SK-N-SH (cell line): ENCODE measurements at regions not wholly inside any gene's neighbourhood (a gene's known extent, or its start where the extent isn't known, plus 50 kb on each side); places are given as distances from the start of the nearest gene placed in this dataset.

Experiments used
- CTCF ChIA-PET: fragments of 300-600, 350-600 bp; formaldehyde crosslinking; extraction: SDS; loops from one replicate; lab custom pipeline; 2021; lab: Yijun Ruan, JAX
- POLR2A ChIA-PET: fragments of 350-600 bp; sonication (Branson Sonifier 250); formaldehyde crosslinking; extraction: SDS; loops from one replicate; lab custom pipeline; 2020; ENCODE audit warnings: antibody characterized with exemption, inconsistent platforms; lab: Yijun Ruan, JAX
- DNase-seq: peaks from one replicate; pipeline ENCODE4 v3.0.0; 2012
- H2AFZ ChIP-seq: fragments of 200-600 bp; sonication (generic); 2 replicates; pipeline ENCODE4 v1.8.1; 2016; ENCODE audit warnings: antibody characterized with exemption, mild to moderate bottlenecking, low read depth
- H3F3A ChIP-seq: fragments of 200-600 bp; sonication (generic); replicated peaks from 2 replicates; pipeline ENCODE3; 2016; ENCODE audit warnings: antibody characterized with exemption, mild to moderate bottlenecking; ENCODE audit not compliant: insufficient read depth
- H3K27ac ChIP-seq, 2 experiments: fragments of 200-500 bp in 1 of 2; fragments of 200-600 bp in 1 of 2; sonication (Bioruptor generic) in 1 of 2; sonication (generic), shearing (Covaris generic) in 1 of 2; 2 replicates each; pipeline versions ENCODE4 v1.5.1 to v1.6.1; 2014 to 2016; ENCODE audit warnings: low read depth in 2 of 2, inconsistent platforms in 1 of 2, low read length in 1 of 2, mild to moderate bottlenecking in 1 of 2, mixed read lengths in 1 of 2
- H3K27me3 ChIP-seq: fragments of 200-600 bp; sonication (generic), shearing (Covaris generic); 2 replicates; pipeline ENCODE4 v1.6.1; 2016; ENCODE audit warnings: mixed run types; ENCODE audit not compliant: insufficient read depth
- H3K36me3 ChIP-seq, 2 experiments: fragments of 200-500 bp in 1 of 2; fragments of 200-600 bp in 1 of 2; sonication (Bioruptor generic) in 1 of 2; sonication (generic) in 1 of 2; replicated peaks in 1 of 2; 2 replicates each; pipeline versions ENCODE3 to v1.5.1; 2014 to 2016; ENCODE audit warnings: low read length in 1 of 2, mild to moderate bottlenecking in 1 of 2; ENCODE audit not compliant: insufficient read depth in 2 of 2, control insufficient read depth in 1 of 2
- H3K4me1 ChIP-seq, 2 experiments: fragments of 200-500 bp in 1 of 2; fragments of 200-600 bp in 1 of 2; sonication (Bioruptor generic) in 1 of 2; sonication (generic), shearing (Covaris generic) in 1 of 2; 2 replicates each; pipeline versions ENCODE4 v1.5.1 to v1.6.1; 2014 to 2016; ENCODE audit warnings: low read depth in 1 of 2, low read length in 1 of 2, mixed run types in 1 of 2; ENCODE audit not compliant: insufficient read depth in 2 of 2, control insufficient read depth in 1 of 2
- H3K4me2 ChIP-seq: fragments of 200-600 bp; sonication (generic), shearing (Covaris generic); 2 replicates; pipeline ENCODE4 v1.6.1; 2017; ENCODE audit warnings: mixed run types
- H3K4me3 ChIP-seq, 2 experiments: fragments of 200-500 bp in 1 of 2; fragments of 200-600 bp in 1 of 2; sonication (Bioruptor generic) in 1 of 2; sonication (generic), shearing (Covaris generic) in 1 of 2; 2 replicates each; pipeline versions ENCODE4 v1.5.1 to v1.8.1; 2014 to 2016; ENCODE audit warnings: low read depth in 2 of 2, inconsistent platforms in 1 of 2, low read length in 1 of 2, mild to moderate bottlenecking in 1 of 2, mixed read lengths in 1 of 2, moderate library complexity in 1 of 2
- H3K79me2 ChIP-seq: fragments of 200-600 bp; sonication (generic); 2 replicates; pipeline ENCODE4 v1.8.1; 2017; ENCODE audit warnings: mild to moderate bottlenecking; ENCODE audit not compliant: insufficient read depth
- H3K9ac ChIP-seq: fragments of 200-600 bp; sonication (generic); 2 replicates; pipeline ENCODE4 v1.6.1; 2017; ENCODE audit warnings: mixed run types
- H3K9me2 ChIP-seq: fragments of 200-600 bp; sonication (generic); 2 replicates; pipeline ENCODE4 v1.6.1; 2017; ENCODE audit warnings: mixed run types
- H3K9me3 ChIP-seq: fragments of 200-600 bp; sonication (generic); 2 replicates; pipeline ENCODE4 v1.6.1; 2017; ENCODE audit warnings: mixed run types, mild to moderate bottlenecking, moderate library complexity
- H4K20me1 ChIP-seq: fragments of 200-600 bp; sonication (generic); 2 replicates; pipeline ENCODE4 v1.6.1; 2017; ENCODE audit warnings: mild to moderate bottlenecking, mixed run types; ENCODE audit not compliant: insufficient read depth
- CHD2 ChIP-seq: fragments of 150-350 bp; IDR thresholded peaks from 2 replicates; pipeline ENCODE4 v1.6.1; 2018; ENCODE audit warnings: low read length; ENCODE audit not compliant: partially characterized antibody
- ELF1 ChIP-seq: IDR thresholded peaks from 2 replicates; pipeline ENCODE4 v1.4.0; 2012
- FOSL2 ChIP-seq: IDR thresholded peaks from 2 replicates; pipeline ENCODE4 v1.4.0; 2012; ENCODE audit warnings: low read depth, mild to moderate bottlenecking, moderate library complexity, borderline replicate concordance
- FOXJ3 ChIP-seq: sonication (generic); formaldehyde crosslinking; IDR thresholded peaks from 2 replicates; pipeline ENCODE4 v1.5.1; 2020; ENCODE audit warnings: mild to moderate bottlenecking, missing genetic modification reagents
- GABPA ChIP-seq: IDR thresholded peaks from 2 replicates; pipeline ENCODE4 v1.4.0; 2012; ENCODE audit warnings: low read depth, mild to moderate bottlenecking
- GATA2 ChIP-seq: sonication (generic); formaldehyde crosslinking; IDR thresholded peaks from 2 replicates; pipeline ENCODE4 v1.5.0; 2020; ENCODE audit warnings: mild to moderate bottlenecking, missing genetic modification reagents
- IRF3 ChIP-seq: fragments of 150-350 bp; IDR thresholded peaks from 2 replicates; pipeline ENCODE4 v1.6.1; 2016; ENCODE audit warnings: mild to moderate bottlenecking, low read depth, low read length
- JUND ChIP-seq: IDR thresholded peaks from 2 replicates; pipeline ENCODE4 v1.4.0; 2012
- MEF2A ChIP-seq: IDR thresholded peaks from 2 replicates; pipeline ENCODE4 v1.4.0; 2012; ENCODE audit warnings: low read depth, borderline replicate concordance
- MXI1 ChIP-seq: IDR thresholded peaks from 2 replicates; pipeline ENCODE4 v1.6.1; 2012; ENCODE audit warnings: mild to moderate bottlenecking, low read depth, low read length, improper control_type of control experiment
- NFIC ChIP-seq: IDR thresholded peaks from 2 replicates; pipeline ENCODE4 v1.4.0; 2012; ENCODE audit warnings: borderline replicate concordance
- NRF1 ChIP-seq: IDR thresholded peaks from 2 replicates; pipeline ENCODE4 v1.6.1; 2012; ENCODE audit warnings: low read depth, mild to moderate bottlenecking, low read length
- PBX3 ChIP-seq: IDR thresholded peaks from 2 replicates; pipeline ENCODE4; 2012
- RXRA ChIP-seq: IDR thresholded peaks from 2 replicates; pipeline ENCODE4 v1.4.0; 2012; ENCODE audit warnings: low read depth, mild to moderate bottlenecking, borderline replicate concordance
- TAF1 ChIP-seq: IDR thresholded peaks from 2 replicates; pipeline ENCODE4 v1.6.1; 2012; ENCODE audit warnings: low read depth, mild to moderate bottlenecking, low read length, moderate library complexity, borderline replicate concordance
- TCF12 ChIP-seq: IDR thresholded peaks from 2 replicates; pipeline ENCODE4 v1.4.0; 2012
- USF2 ChIP-seq: fragments of 150-350 bp; IDR thresholded peaks from 2 replicates; pipeline ENCODE4 v1.6.1; 2017; ENCODE audit warnings: antibody characterized with exemption, low read length, low read depth, borderline replicate concordance
- YY1 ChIP-seq: IDR thresholded peaks from 2 replicates; pipeline ENCODE4 v1.4.0; 2012; ENCODE audit warnings: low read depth, mild to moderate bottlenecking
- ZBTB33 ChIP-seq: IDR thresholded peaks from 2 replicates; pipeline ENCODE4 v1.4.0; 2012; ENCODE audit warnings: low read depth, borderline replicate concordance
- WGBS: methylation state at CpG from one replicate; pipeline ENCODE4 v1.1.6; 2017; ENCODE audit warnings: low lambda C conversion rate; 5-methylcytosine and 5-hydroxymethylcytosine counted together

GRCh38 chr9:106120071-106120470 is 425.7 kb downstream of the TMEM38B start:
- ChIA-PET POLR2A (no interaction called here), CTCF (no interaction called here)
- H3K9ac ChIP-seq: no peak overlapping the region
- H3K4me3 ChIP-seq: no peak overlapping the region
- no peaks in the 10 kb centered on the region for H3K36me3 ChIP-seq
- no peaks in the 10 kb centered on the region for H3K4me1 ChIP-seq
- no peak for DNase-seq
- H3K27me3 ChIP-seq: no peaks in the 10 kb centered on the region
- no peaks in the 10 kb centered on the region; the same call in 1 of the 2 replicates for H3K9me3 ChIP-seq
- H4K20me1 ChIP-seq: no peaks in the 10 kb centered on the region
- H3K9me2 ChIP-seq: no peaks in the 10 kb centered on the region
- WGBS: 66% methylated on average over 10 of the region's 10 CpGs
- TF ChIP-seq YY1 (no peak), TAF1 (no peak), NFIC (no peak), FOXJ3 (CRISPR knock-in tag) (no peak), RXRA (no peak), PBX3 (no peak), FOSL2 (no peak), ELF1 (no peak), GATA2 (CRISPR knock-in tag) (no peak), JUND (no peak), MEF2A (no peak), CHD2 (no peak), MXI1 (no peak), IRF3 (no peak)
- no peak overlapping the region for H3K4me2 ChIP-seq
- H3K27ac ChIP-seq: no peak overlapping the region
- H2AFZ ChIP-seq: no peak overlapping the region
- H3F3A ChIP-seq: no peaks in the 10 kb centered on the region
- H3K79me2 ChIP-seq: no peaks in the 10 kb centered on the region

- Histone ChIP-seq H3K79me2 (no peaks in the 10 kb centered on the region), H3K9me2 (no peaks in the 10 kb centered on the region), H3F3A (no peaks in the 10 kb centered on the region), H2AFZ (no peak overlapping the region), H3K4me1 (no peaks in the 10 kb centered on the region), H3K36me3 (no peaks in the 10 kb centered on the region), H3K9me3 (no peaks in the 10 kb centered on the region; the same call in 1 of the 2 replicates), H3K27ac (no peak overlapping the region), H3K27me3 (no peaks in the 10 kb centered on the region), H3K4me2 (no peak overlapping the region), H4K20me1 (no peaks in the 10 kb centered on the region), H3K9ac (no peak overlapping the region), H3K4me3 (no peak overlapping the region)
- TF ChIP-seq USF2 (no peak), NRF1 (no peak), FOSL2 (no peak), TCF12 (no peak), MEF2A (no peak), ZBTB33 (no peak), GABPA (no peak), MXI1 (no peak), GATA2 (CRISPR knock-in tag) (no peak), IRF3 (no peak)
- POLR2A ChIA-PET: no interaction called here
- no peak for DNase-seq
- CTCF ChIA-PET: no interaction called here
- 15% methylated on average over 1 of the region's 1 CpG for WGBS
Measured at GRCh38 chr9:106127776-106128175, 433.4 kb downstream of the TMEM38B start.
